ENCODE measurements at regions not wholly inside any gene's neighbourhood (a gene's known extent, or its start where the extent isn't known, plus 50 kb on each side); places are given as distances from the start of the nearest gene placed in this dataset.
"Not testable (repeated sequence)": the region's sequence is repeated elsewhere in the genome, so short reads cannot be mapped to it uniquely, and the experiment has no call there.

DNA sequence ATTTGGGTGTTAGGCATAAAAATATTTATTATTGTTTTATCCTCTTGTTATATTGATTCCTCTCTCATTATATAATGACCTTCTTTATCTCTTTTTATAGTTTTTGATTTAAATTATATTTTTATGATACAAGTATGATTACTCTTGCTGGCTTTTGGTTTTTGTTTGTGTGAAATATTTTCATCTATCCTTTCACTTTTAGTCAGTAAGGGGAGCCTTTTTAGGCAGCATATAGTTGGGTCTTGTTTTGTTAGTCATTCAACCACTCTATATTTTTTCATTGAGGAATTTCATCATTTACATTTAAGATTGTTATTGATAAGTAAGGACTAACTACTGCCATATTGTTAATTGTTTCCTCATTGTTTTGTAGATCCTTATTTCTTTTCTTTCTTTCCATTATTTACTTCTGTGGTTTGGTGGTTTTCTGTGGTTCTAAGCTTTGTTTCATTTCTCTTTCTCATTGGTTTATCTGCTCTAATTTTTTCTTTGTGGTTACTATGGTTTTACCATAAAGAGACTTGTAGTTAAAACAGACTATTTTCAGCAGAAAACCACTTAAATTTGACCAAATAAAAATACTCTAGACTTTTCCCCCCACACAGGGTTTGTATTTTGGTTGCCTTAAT is 593.1 kb downstream of the NUF2 start:
- DNase-seq, result no peak

DNA sequence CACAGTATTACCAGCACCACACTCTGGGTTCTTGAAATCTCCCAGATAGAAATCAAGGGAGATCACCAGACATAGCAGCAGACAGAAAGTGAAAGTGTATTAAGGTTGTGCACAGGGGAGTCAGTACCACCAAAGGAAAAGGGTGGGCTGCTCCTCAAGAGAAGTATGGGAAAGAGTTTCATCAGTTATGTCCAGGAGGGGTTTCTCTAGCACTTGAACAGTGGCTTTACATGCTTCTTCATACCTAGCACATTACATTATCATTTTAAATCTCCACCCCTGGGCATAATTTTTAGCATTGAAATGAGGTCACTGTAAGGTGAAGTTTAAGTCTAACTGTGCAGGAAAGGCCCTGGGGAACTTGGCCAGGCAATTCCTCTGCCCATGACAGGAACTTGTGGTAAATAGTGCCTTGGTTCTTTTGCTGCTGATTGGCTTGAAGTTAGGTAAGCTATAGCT is 601.0 kb downstream of the NUF2 start:
- DNase-seq, result no peak

DNA sequence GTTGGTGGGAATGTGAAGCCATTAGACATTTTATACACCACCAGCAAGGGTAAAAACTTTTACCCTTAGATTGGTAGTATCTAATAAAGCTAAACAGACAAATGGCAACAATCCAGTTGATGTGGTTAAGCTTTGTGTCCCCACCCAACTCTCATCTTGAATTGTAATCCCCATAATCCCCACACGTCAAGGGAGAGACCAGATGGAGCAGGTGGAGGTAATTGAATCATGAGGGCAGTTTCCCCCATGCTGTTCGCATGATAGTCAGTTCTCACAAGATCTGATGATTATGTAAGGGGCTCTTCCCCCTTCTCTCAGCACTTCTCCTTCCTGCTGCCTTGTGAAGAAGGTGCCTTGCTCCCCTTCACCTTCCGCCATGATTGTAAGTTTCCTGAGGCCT is 602.3 kb downstream of the NUF2 start:
- no peak for DNase-seq

DNA sequence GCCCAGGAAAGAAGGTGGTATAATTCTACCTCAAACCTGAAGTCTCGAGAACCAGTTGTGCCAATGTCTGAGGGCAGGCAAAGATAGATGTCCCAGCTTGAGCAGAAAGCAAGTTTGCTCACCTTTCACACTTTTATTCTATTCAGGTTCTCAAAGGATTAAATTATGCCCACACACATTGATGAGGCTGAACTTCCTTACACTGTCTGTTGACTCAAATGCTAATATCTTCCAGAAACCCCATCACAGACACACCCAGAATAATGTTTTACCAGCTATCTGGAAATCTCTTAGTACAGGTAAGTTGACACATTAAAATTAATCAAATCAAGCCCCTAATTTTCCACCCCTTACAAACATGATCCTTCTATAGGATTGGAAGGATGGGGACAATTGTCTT is 605.7 kb downstream of the NUF2 start:
- DNase-seq, result no peak

DNA sequence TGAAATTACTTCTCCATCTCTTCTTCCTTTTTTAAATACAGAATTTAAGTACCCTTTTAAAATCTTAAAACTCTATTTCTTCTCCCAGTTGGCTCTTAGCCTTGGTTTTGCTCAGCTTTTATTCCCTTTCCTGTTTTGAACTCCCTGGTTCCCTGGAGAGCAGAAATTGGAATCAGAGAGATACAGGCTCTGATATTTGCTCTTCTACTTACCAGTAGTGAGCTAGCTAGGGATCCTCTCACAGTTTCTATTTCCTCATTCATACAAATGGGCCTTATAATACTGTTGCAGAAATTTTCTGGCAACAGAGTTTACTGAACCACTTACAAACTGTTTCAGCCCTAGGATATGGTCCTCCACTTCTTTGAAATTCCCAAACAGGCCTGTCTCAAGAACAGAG is 606.3 kb downstream of the NUF2 start:
- DNase-seq, result no peak

DNA sequence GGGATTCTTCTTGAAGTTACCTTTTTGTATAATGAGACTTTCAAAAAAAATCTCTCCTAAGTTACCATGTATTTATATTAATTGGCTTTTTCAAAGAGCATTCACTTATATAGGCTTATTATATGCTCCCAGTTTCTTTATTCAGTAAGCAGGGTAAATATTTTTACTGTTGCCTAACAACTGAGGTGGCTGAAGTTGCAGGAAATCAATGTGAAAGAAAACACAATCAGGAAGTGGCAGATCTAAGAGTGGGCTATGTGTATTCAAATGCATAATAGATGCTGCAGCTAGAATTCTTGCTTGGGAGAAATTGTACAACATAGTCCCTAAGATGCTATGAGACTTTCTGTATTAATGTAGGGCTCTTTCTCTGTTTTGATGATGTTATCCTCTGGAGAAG is 606.9 kb downstream of the NUF2 start:
- no peak for DNase-seq

DNA sequence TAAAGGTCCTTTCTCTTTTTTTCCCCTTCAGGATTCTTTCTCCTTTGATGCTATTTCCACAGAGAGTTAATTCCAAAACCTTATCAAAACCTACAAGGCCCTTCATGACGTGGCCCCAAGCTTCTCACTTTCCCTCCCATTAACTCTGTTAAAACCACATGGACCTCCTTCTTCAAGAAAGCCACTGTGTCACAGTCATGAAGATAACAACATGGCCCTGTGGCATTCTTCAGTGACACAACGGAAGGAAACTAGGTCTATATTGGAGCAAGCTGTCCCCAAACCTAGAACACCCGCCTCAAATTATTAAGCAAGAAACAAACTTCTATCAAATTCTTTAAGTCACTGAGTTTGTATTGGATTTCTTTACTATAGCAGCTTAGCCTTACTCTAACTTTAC is 611.1 kb downstream of the NUF2 start:
- no peak for DNase-seq

DNA sequence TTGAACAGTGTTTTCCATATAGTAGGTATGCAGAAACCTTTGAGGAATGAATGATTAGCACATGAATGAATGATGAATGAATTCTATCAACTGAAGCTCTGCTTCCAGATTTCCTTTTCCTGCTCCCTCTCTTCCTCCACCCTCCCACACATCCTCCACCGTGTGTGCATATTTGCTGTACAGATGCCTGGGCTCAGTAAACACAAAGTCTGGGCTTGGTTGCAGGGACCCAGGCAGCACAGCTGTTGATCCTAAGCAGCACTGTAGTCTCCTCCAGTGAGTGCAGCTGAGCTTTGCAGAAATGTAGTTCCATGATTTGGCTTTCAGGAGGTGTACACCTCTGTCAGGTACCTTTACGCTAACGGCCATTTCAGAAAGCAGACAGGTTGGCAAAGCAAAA is 611.7 kb downstream of the NUF2 start:
- DNase-seq, result no peak

DNA sequence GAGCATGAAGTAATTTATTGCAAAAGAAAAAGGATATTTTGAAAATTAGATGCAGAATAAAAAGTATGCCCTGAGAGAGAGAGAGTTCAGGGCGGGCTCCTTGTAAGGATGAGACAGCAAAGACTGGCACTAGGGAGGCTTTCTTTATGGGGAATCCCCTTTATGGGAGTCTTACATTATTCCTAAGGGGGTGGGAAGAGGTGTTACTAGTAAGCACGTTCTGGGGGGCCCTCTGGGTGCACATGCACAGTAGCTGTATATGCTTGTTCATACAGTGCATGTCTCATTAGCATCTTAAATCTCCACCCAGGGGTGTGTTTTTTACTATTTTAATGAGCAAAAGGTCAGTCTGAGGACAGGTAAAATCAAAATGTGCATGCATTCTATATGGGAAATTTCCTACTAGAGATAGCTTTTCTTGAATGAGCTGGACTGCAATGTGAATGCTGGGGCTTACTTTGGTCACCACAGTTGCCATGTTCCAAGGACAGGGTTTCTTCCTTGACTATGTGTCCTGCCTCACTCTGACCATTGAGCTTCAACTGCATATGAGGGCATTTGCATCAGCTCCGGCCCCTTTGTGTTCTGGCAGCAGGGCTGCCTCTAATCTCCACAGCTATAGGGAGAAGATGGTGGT is 614.1 kb downstream of the NUF2 start:
- no peak for DNase-seq

DNA sequence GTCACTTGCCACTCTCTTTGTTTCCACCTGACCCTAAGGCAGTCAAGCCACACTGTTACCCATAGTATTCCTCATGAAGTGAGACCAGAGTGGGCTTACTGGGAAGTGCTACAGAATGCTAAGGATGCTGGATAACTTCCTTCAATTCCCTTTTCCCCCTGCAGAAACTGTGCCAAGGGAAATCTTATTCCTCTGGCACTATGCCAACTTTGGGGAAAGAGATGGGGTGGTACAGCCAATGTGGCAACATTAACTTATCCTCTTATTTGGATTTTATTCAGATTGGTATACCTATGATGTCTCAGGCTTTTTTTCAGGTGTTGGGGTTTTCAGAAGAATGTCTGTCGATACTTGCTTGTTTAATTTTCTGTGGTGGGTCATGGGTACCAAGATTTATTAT is 599.4 kb upstream of the PBX1 start:
- DNase-seq, result no peak

DNA sequence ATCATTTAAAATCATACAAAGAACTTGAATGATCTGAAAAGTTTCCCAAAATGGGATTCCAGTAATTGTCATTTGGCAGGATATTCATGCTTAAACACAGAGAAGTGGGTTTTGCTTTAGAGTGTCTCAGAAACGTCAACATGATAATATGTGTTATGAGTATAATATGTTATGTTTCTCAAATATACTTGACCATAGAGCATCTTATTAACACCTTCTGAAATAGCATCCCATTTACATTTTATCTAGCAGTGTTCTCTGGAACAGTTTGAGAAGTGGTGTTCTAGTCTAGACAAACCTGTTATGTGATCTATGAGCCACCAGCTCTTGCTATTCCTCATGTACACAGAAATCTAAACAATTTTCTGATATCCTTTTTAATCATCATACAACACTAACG is 588.8 kb upstream of the PBX1 start:
- no peak for DNase-seq

DNA sequence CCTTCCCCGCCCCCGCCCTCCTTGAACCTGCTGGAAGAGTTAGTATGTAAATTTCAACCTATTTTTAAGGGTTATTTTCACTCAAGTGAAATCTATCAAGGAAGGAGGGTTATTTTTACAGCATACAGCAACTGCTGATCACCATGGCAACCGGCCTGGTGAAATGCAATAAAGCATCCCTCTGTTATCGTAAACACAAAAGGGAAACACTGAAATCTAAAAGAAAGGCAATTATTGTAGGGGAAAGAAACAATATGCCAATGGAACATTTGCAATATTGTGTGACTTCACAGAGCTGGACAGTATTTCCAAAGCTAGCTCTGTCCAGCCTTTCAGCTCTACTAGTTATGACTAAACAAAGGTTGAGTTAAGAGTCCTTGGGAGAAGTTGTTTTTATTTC is 588.3 kb upstream of the PBX1 start:
- no peak for DNase-seq

DNA sequence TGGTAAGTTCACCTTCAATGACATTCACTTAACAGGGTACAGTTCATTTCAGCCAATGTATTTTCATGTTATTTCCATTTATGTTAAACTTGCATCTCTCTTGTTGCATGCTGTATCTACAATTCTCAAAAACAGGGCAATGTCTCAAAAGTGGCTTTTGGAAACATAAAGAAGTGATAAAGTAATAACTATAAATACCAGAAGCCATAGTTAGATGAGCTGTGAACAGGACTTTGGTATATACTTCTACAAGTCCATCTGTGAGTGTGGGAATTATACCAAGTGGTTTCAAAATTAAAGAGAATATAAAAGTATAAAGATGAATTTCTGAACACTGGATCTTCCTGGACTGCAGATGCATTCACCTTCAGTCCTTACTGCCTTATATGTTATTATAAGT is 585.4 kb upstream of the PBX1 start:
- DNase-seq, result no peak

DNA sequence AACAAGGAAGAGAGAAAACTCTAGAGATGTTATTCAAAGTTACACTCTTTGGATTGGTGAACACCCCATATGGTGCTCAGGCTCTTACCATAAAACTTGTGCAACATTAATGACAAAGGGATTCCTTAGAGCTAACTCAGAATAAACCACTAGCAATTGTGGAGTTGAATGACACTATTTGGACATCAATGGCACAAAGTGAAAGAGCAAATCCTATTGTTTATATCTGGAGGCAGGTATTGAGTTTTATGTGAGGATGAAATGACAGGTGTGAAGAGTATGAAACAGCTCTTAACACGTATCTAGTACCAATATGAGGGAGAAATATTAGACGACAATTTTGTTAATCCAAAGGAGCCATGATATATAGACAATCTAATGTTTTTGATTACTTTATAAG is 584.9 kb upstream of the PBX1 start:
- DNase-seq, result no peak

DNA sequence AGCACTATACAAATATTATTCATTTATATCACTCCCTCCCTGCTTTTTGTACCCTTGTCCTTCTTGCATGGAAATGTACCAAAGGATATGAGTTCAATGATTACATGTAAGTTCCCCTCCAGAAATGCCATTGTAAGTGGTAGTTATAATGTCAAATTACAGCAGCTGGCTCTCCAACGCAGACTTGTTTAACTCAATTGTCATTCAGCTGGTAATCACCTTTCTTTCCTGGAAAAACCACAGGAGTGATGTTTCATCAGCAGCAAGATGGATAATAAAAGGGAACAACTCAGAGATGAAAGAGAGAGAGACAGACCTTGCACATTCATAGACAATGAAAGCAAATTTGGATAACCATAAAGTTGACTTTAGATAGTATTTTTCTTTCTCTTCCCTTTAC is 578.6 kb upstream of the PBX1 start:
- no peak for DNase-seq

DNA sequence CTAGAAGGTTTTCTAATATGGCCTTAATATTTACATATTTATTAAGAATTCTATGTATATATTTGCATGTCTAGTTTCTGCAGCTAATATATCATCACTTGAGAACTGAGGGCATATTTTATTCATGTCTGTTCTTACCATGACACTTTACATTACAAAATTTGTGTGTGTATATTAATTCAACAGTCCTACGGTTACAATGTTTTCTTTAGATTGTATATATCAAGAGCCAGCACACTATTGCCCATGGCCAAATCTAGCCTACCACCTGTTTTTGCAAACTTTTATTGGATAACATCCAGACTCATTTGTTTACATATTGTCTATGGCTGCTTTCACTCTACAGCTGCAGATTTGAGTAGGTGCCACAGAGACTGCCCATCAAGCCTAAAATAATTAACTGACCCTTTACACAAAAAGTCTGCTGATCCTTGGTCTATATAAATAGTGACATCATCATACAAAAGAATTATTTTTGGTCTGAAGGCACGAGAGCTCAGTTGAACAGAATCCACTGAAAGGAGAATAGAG is 577.4 kb upstream of the PBX1 start:
- no peak for DNase-seq

DNA sequence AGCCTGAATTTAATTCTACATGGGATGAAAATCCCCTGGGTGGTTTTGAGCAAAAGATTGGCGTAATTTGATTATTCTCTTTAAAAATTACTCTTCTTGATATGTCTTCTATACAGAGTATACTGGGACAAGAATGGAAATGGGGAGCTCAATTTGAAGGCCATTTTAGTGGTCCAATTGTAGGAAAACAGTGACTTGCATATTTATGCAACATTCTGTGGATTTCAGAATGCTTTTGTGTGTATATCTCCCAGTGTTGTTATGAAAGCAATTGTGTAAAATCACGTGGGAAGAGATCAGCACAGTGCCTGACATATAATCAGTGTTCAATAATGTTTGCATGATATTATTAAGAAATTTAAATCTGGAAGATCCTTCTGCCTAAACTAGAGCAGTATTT is 575.9 kb upstream of the PBX1 start:
- no peak for DNase-seq

DNA sequence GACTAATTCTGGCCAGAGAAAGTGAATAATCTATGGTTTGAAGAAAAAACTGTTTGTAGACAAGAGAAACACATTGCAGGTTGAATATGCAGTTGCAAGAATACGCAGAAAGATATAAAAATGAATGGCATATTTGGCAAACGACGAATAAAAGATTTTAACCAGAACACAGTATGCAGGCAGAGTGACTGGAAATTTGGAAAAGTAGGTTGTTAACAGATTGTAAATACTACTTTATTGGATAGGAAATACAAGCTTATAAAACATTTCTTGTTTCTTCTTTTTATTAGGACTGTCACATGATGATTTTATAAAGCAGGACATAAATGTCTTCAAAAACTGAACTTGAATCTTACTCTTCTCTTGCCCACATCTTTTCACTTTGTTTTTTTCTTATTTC is 573.3 kb upstream of the PBX1 start:
- no peak for DNase-seq

DNA sequence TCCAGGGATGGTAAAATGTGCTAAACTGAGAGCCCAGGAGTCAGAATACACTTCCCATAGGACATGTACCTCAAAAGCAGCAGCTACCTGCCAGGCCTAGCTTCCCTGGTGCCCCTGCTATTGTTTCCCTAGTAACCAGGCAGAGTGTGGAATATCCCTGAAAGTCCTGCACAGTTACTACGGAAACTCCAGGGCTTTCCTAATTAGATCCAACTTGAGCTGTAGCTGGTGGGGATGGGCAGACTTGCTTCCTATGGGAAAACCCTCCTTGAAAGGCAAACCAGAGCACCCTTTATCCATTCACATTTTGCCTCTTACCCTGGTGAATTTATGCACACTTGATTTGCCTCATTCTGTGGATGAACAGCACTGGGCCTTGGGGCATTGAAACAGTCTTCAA is 559.9 kb upstream of the PBX1 start:
- DNase-seq, result no peak

DNA sequence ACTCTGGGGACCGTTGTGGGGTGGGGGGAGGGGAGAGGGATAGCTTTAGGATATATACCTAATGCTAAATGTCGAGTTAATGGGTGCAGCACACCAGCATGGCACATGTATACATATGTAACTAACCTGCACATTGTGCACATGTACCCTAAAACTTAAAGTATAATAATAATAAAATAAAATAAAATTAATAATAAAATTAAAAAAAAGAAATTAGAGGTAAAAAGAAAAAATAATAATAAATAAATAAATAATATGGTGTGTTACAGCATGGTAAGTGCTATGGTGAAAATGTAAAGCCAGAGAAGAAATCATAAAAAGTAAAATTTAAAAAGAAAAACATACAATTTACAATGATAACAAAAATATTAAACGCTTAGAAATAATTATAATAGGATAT is 552.8 kb upstream of the PBX1 start:
- not testable (repeated sequence) for DNase-seq

DNA sequence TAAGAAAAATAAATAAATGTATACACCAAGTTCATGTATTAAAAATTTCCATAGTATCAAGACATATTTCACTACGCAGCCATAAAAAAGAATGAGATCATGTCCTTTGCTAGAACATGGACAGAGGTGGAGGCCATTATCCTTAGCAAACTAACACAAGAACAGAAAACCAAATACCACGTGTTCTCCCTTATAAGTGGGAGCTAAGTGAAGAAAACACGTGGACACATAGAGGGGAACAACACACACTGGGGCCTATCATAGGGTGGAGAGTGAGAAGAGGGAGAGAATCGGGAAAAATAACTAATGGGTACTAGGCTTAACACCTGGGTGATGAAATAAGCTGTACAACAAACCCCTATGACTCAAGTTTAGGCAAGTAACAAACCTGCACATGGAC is 552.4 kb upstream of the PBX1 start:
- DNase-seq, result no peak

DNA sequence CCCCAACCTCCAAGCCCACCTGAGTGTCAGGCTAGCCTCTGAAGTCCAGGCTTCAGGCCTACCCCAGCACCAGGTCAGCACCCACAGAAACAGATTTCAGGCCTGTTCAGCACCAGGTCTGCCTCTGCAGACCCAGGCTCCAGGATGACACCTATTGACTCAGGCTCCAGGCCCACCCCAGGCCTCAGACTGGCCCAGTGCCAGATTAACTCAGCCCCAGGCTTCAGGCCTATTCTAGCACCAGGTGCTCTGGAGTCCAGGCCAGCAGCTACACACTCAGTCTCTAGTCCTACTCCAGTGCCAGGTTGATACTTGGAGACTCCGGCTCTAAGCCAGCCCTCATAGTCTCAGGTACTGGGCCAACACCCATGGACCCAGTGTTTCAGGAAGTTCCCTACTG is 541.7 kb upstream of the PBX1 start:
- DNase-seq, result no peak

DNA sequence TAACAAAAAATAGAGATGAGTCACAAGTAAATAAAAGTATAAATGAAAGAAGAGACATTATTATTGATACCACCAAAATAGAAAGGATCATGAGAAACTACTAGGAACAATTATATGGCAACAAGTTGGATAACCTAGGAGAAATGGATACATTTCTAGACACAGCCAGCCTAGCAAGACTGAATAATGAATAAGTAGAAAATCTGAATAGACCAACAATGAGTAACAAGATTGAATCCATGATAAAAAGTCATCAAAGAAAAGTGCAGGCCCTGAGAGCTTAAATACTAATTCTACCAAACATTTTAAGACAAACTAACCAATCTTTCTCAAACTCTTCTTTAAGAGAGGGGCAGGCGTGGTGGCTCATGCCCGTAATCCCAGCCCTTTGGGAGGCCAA is 538.6 kb upstream of the PBX1 start:
- no peak for DNase-seq

DNA sequence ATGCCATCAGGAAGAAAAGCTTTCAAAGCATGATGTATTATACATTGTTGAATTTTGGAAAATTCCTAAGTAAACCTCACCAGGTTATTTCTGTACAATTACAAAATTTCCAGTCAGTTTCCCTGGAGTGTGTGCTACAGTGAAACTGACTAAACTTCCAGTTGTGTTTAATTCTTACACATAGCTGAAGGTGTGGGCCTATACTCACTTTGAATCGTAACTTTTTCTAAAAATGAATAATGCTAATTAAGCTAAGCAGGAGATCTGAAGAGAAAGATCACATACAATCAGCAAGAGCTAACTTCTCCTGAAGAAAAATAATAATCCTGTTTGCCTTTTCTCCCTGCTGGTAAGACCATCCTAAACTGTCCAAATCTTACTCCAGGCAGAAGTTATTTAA is 537.2 kb upstream of the PBX1 start:
- DNase-seq, result no peak

DNA sequence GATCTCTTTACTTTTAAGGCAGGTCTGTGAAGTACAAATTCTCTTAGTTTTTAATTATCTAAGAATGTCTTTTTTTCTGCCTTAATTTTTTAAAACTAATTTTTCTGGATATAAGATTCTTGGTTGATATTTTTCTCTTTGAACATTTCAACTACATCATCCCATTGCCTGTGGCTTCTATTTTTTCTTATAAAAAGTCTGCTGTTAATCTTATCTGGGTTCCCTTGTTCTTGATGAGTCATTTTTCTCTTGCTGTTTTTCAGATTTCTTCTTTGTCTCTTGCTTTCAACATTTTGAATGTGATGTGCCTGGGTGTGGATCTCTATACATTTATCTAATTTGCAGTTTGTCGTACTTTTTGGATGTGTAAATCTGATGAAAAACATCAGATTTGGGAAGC is 525.2 kb upstream of the PBX1 start:
- DNase-seq, result no peak

Measured in islet precursor cell (in vitro differentiated cells).